ENCODE measurements at regions not wholly inside any gene's neighbourhood (a gene's known extent, or its start where the extent isn't known, plus 50 kb on each side); places are given as distances from the start of the nearest gene placed in this dataset.

GRCh38 chrX:20487227-20487626 is 220.5 kb upstream of the RPS6KA3 start:
- TF ChIP-seq ELF4 (IDR thresholded peaks at IDR 0.05): no peak
- no peak for TF ChIP-seq FOXA1 (IDR thresholded peaks at IDR 0.05)
- no peak for TF ChIP-seq LEF1 (IDR thresholded peaks at IDR 0.05; ENCODE audit: borderline replicate concordance)
- TF ChIP-seq ZNF384 (IDR thresholded peaks at IDR 0.05): no peak
- ChIA-PET POLR2A (no interaction called here), CTCF (no interaction called here)
- DNase-seq (ENCODE audit: extremely low spot score): no peak

DNA sequence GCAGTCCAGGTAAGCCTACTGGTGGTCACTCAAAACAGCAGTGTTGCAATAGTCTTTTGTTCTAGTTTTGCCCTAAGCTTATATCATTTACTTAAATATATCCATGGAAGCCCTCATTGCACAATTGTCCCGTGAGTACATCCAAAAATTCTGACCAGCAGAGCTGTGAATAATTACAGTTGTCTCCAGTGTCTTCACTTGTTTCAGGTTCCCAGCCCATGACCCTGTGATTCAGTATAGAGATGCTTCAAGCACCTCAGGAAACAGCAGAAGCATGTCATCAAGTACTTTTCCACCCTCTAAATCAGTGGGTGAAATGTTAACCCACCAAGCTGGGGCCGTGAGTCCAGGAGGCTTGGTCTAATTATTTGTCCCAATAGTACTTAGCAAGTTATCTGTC is 214.9 kb upstream of the RPS6KA3 start:
- no peak for DNase-seq (ENCODE audit: extremely low spot score)
- POLR2A ChIA-PET: no interaction called here
- CTCF ChIA-PET: no interaction called here
- TF ChIP-seq FOXA1 (IDR thresholded peaks at IDR 0.05) (no peak), PKNOX1 (IDR thresholded peaks at IDR 0.05) (no peak), FOXM1 (IDR thresholded peaks at IDR 0.05; ENCODE audit: borderline replicate concordance) (no peak), ARNT (IDR thresholded peaks at IDR 0.05) (no peak), TARDBP (IDR thresholded peaks at IDR 0.05) (no peak), L3MBTL2 (conservative IDR thresholded peaks at IDR 0.05) (no peak), BHLHE40 (IDR thresholded peaks at IDR 0.05; ENCODE audit: borderline replicate concordance) (no peak), HDGF (IDR thresholded peaks at IDR 0.05; ENCODE audit: borderline replicate concordance) (no peak), FOXK2 (IDR thresholded peaks at IDR 0.05) (no peak), SUZ12 (IDR thresholded peaks at IDR 0.05) (no peak), ELF4 (IDR thresholded peaks at IDR 0.05) (no peak), LEF1 (IDR thresholded peaks at IDR 0.05; ENCODE audit: borderline replicate concordance) (no peak), NFRKB (IDR thresholded peaks at IDR 0.05) (no peak), SP1 (IDR thresholded peaks at IDR 0.05) (no peak), CTBP1 (IDR thresholded peaks at IDR 0.05; ENCODE audit: borderline replicate concordance) (no peak)

DNA sequence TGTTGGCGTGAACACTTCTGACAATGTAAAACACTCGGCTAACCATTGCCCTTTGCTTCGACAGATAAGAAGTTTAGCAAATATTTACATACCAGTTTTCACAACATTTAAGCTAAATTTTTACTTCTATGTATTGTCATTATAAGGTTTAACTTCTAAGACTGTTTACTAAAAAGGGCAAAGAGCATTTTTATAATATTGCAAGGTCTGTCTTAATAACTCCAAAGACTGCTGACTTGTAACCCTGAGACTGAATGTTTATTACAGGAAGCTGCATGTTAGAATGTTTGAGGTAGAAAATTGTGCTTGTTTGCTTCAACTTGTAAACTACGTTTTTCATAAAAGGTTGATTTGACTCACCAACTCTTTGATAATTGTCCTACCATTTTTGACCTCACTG is 213.2 kb upstream of the RPS6KA3 start:
- POLR2A ChIA-PET: no interaction called here
- CTCF ChIA-PET: no interaction called here
- no peak for DNase-seq (ENCODE audit: extremely low spot score)

GRCh38 chrX:20479048-20479447 is 212.3 kb upstream of the RPS6KA3 start:
- CTCF ChIA-PET: no interaction called here
- TF ChIP-seq ZNF384 (IDR thresholded peaks at IDR 0.05): no peak
- no peak for TF ChIP-seq L3MBTL2 (conservative IDR thresholded peaks at IDR 0.05)
- TF ChIP-seq LEF1 (IDR thresholded peaks at IDR 0.05; ENCODE audit: borderline replicate concordance): no peak
- no peak for TF ChIP-seq FOXA1 (IDR thresholded peaks at IDR 0.05)
- no peak for TF ChIP-seq NFRKB (IDR thresholded peaks at IDR 0.05)
- TF ChIP-seq PKNOX1 (IDR thresholded peaks at IDR 0.05): no peak
- no peak for TF ChIP-seq FOXM1 (IDR thresholded peaks at IDR 0.05; ENCODE audit: borderline replicate concordance)
- TF ChIP-seq ELF4 (IDR thresholded peaks at IDR 0.05): no peak
- TF ChIP-seq HDGF (IDR thresholded peaks at IDR 0.05; ENCODE audit: borderline replicate concordance): no peak
- no peak for TF ChIP-seq SUZ12 (IDR thresholded peaks at IDR 0.05)
- TF ChIP-seq TARDBP (IDR thresholded peaks at IDR 0.05): no peak
- no peak for TF ChIP-seq ARNT (IDR thresholded peaks at IDR 0.05)
- TF ChIP-seq SP1 (IDR thresholded peaks at IDR 0.05): no peak
- TF ChIP-seq CTBP1 (IDR thresholded peaks at IDR 0.05; ENCODE audit: borderline replicate concordance): no peak
- no peak for TF ChIP-seq BHLHE40 (IDR thresholded peaks at IDR 0.05; ENCODE audit: borderline replicate concordance)
- no peak for TF ChIP-seq FOXK2 (IDR thresholded peaks at IDR 0.05)
- POLR2A ChIA-PET: no interaction called here
- no peak for DNase-seq (ENCODE audit: extremely low spot score)

More for the DNA sequence above, 213.2 kb upstream of the RPS6KA3 start:
- TF ChIP-seq PKNOX1 (IDR thresholded peaks at IDR 0.05) (no peak), FOXK2 (IDR thresholded peaks at IDR 0.05) (no peak), BHLHE40 (IDR thresholded peaks at IDR 0.05; ENCODE audit: borderline replicate concordance) (no peak), SP1 (IDR thresholded peaks at IDR 0.05) (no peak), NFRKB (IDR thresholded peaks at IDR 0.05) (no peak), TARDBP (IDR thresholded peaks at IDR 0.05) (no peak), L3MBTL2 (conservative IDR thresholded peaks at IDR 0.05) (no peak), CTBP1 (IDR thresholded peaks at IDR 0.05; ENCODE audit: borderline replicate concordance) (no peak)

GRCh38 chrX:20477836-20478524 is 211.3 kb upstream of the RPS6KA3 start:
- CTCF ChIA-PET: interaction anchor here (0.7 kb wide), 1 partner anchor 546 kb away, joined by 4 read pairs; no protein-coding TSS in a partner anchor
- POLR2A ChIA-PET: no interaction called here
- TF ChIP-seq FOXK2 (IDR thresholded peaks at IDR 0.05): no peak
- no peak for TF ChIP-seq LEF1 (IDR thresholded peaks at IDR 0.05; ENCODE audit: borderline replicate concordance)
- no peak for TF ChIP-seq ELF4 (IDR thresholded peaks at IDR 0.05)
- TF ChIP-seq SUZ12 (IDR thresholded peaks at IDR 0.05): no peak
- no peak for TF ChIP-seq SP1 (IDR thresholded peaks at IDR 0.05)
- TF ChIP-seq ARNT (IDR thresholded peaks at IDR 0.05): no peak
- no peak for TF ChIP-seq L3MBTL2 (conservative IDR thresholded peaks at IDR 0.05)
- no peak for TF ChIP-seq NFRKB (IDR thresholded peaks at IDR 0.05)
- no peak for TF ChIP-seq ZNF384 (IDR thresholded peaks at IDR 0.05)
- TF ChIP-seq HDGF (IDR thresholded peaks at IDR 0.05; ENCODE audit: borderline replicate concordance): no peak
- no peak for TF ChIP-seq PKNOX1 (IDR thresholded peaks at IDR 0.05)
- no peak for TF ChIP-seq BHLHE40 (IDR thresholded peaks at IDR 0.05; ENCODE audit: borderline replicate concordance)
- no peak for TF ChIP-seq FOXM1 (IDR thresholded peaks at IDR 0.05; ENCODE audit: borderline replicate concordance)
- TF ChIP-seq TARDBP (IDR thresholded peaks at IDR 0.05): no peak
- TF ChIP-seq CTBP1 (IDR thresholded peaks at IDR 0.05; ENCODE audit: borderline replicate concordance): no peak
- no peak for TF ChIP-seq FOXA1 (IDR thresholded peaks at IDR 0.05)
- no peak for DNase-seq (ENCODE audit: extremely low spot score)
